Activated T-helper 2 cell treated with anti-CD3 and anti-CD28 coated beads, Interferon-gamma antibody, Interleukin-2, Interleukin-4, amounts not matched to agents 10 μg/mL and 5 μg/mL and 100 μg/mL, durations not matched to agents 14 hours and 24 hours and 36 hours (primary cell): ENCODE measurements at regions not wholly inside any gene's neighbourhood (a gene's known extent, or its start where the extent isn't known, plus 50 kb on each side); places are given as distances from the start of the nearest gene placed in this dataset.

ENCODE experiments used
- DNase-seq: peaks from one replicate; pipeline ENCODE4 v3.0.0; 2021; ENCODE audit warnings: low spot score
- H3K27ac Mint-ChIP-seq: one replicate; pipeline ENCODE4 v1.8.0; 2021; ENCODE audit warnings: mixed read lengths
- H3K27me3 Mint-ChIP-seq: one replicate; pipeline ENCODE4 v1.8.0; 2021; ENCODE audit warnings: low read depth, mixed read lengths
- H3K36me3 Mint-ChIP-seq: one replicate; pipeline ENCODE4 v1.8.0; 2021; ENCODE audit warnings: low read depth, mixed read lengths
- H3K4me1 Mint-ChIP-seq: one replicate; pipeline ENCODE4 v1.8.0; 2021; ENCODE audit warnings: low read depth, mixed read lengths
- H3K4me3 Mint-ChIP-seq: one replicate; pipeline ENCODE4 v1.8.0; 2021; ENCODE audit warnings: low read depth, mild to moderate bottlenecking, moderate library complexity, mixed read lengths
- H3K9me3 Mint-ChIP-seq: one replicate; pipeline ENCODE4 v1.8.0; 2021; ENCODE audit warnings: mixed read lengths
- intact Hi-C: fragments of 100-400 bp; cut with micrococcal nuclease; formaldehyde crosslinking; loops from one replicate; pipeline ENCODE4 v1.15.1; 2023

GRCh38 chr22:48675141-48675829 lies 1152.4 kb downstream of the BRD1 start:
- H3K4me3 Mint-ChIP-seq: no peak overlapping the region
- DNase-seq: no peak
- intact Hi-C loops: no loop called here

GRCh38 chr22:48673806-48674500 lies 1153.7 kb downstream of the BRD1 start:
- H3K27ac Mint-ChIP-seq: no peak overlapping the region
- H3K27me3 Mint-ChIP-seq: no peaks in the 10 kb centered on the region
- peaks cover 24% of the 10 kb centered on the region for H3K9me3 Mint-ChIP-seq
- intact Hi-C loops: no loop called here
- H3K4me3 Mint-ChIP-seq: no peak overlapping the region
- H3K4me1 Mint-ChIP-seq: no peaks in the 10 kb centered on the region
- H3K36me3 Mint-ChIP-seq: no peaks in the 10 kb centered on the region
- no peak for DNase-seq

More at GRCh38 chr22:48675141-48675829, 1152.4 kb downstream of the BRD1 start:
- Mint-ChIP-seq H3K9me3 (peaks cover 24% of the 10 kb centered on the region), H3K27me3 (no peaks in the 10 kb centered on the region), H3K27ac (no peak overlapping the region), H3K36me3 (no peaks in the 10 kb centered on the region), H3K4me1 (no peaks in the 10 kb centered on the region)

GRCh38 chr22:48672387-48672786 lies 1155.3 kb downstream of the BRD1 start:
- peaks cover 24% of the 10 kb centered on the region for H3K9me3 Mint-ChIP-seq
- no peaks in the 10 kb centered on the region for H3K4me1 Mint-ChIP-seq
- DNase-seq: no peak
- intact Hi-C loops: no loop called here
- H3K36me3 Mint-ChIP-seq: no peaks in the 10 kb centered on the region
- H3K27me3 Mint-ChIP-seq: no peaks in the 10 kb centered on the region
- H3K4me3 Mint-ChIP-seq: no peak overlapping the region
- no peak overlapping the region for H3K27ac Mint-ChIP-seq

- Mint-ChIP-seq H3K27me3 (no peaks in the 10 kb centered on the region), H3K27ac (no peak overlapping the region), H3K4me1 (no peaks in the 10 kb centered on the region), H3K4me3 (no peak overlapping the region), H3K9me3 (peaks cover 24% of the 10 kb centered on the region), H3K36me3 (no peaks in the 10 kb centered on the region)
- intact Hi-C loops: no loop called here
- no peak for DNase-seq
Measured at GRCh38 chr22:48670731-48671130, 1156.9 kb downstream of the BRD1 start.

- Mint-ChIP-seq H3K4me1 (no peaks in the 10 kb centered on the region), H3K27me3 (no peaks in the 10 kb centered on the region), H3K27ac (no peak overlapping the region), H3K9me3 (peaks cover 29% of the 10 kb centered on the region), H3K36me3 (no peaks in the 10 kb centered on the region), H3K4me3 (no peak overlapping the region)
- intact Hi-C loops: no loop called here
- no peak for DNase-seq
Measured at GRCh38 chr22:48669986-48670716, 1157.5 kb downstream of the BRD1 start.

- H3K27ac Mint-ChIP-seq: no peak overlapping the region
- no peaks in the 10 kb centered on the region for H3K36me3 Mint-ChIP-seq
- intact Hi-C loops: no loop called here
Measured at GRCh38 chr22:48669226-48669625, 1158.4 kb downstream of the BRD1 start.

GRCh38 chr22:48667289-48667688 lies 1160.4 kb downstream of the BRD1 start:
- H3K27ac Mint-ChIP-seq: no peak overlapping the region
- H3K9me3 Mint-ChIP-seq: peaks cover 30% of the 10 kb centered on the region
- H3K4me3 Mint-ChIP-seq: no peak overlapping the region
- DNase-seq: no peak
- intact Hi-C loops: no loop called here
- no peaks in the 10 kb centered on the region for H3K36me3 Mint-ChIP-seq
- no peaks in the 10 kb centered on the region for H3K27me3 Mint-ChIP-seq
- no peaks in the 10 kb centered on the region for H3K4me1 Mint-ChIP-seq

More at GRCh38 chr22:48669226-48669625, 1158.4 kb downstream of the BRD1 start:
- Mint-ChIP-seq H3K4me1 (no peaks in the 10 kb centered on the region), H3K27me3 (no peaks in the 10 kb centered on the region), H3K4me3 (no peak overlapping the region), H3K9me3 (peaks cover 33% of the 10 kb centered on the region)
- DNase-seq: no peak

GRCh38 chr22:48666620-48667019 lies 1161.1 kb downstream of the BRD1 start:
- H3K4me3 Mint-ChIP-seq: no peak overlapping the region
- no peaks in the 10 kb centered on the region for H3K36me3 Mint-ChIP-seq

GRCh38 chr22:48665311-48665995 lies 1162.2 kb downstream of the BRD1 start:
- intact Hi-C loops: no loop called here
- no peak for DNase-seq
- Mint-ChIP-seq H3K9me3 (peaks cover 26% of the 10 kb centered on the region), H3K4me3 (no peak overlapping the region), H3K36me3 (no peaks in the 10 kb centered on the region), H3K4me1 (no peaks in the 10 kb centered on the region), H3K27me3 (no peaks in the 10 kb centered on the region), H3K27ac (no peak overlapping the region)

More at GRCh38 chr22:48666620-48667019, 1161.1 kb downstream of the BRD1 start:
- intact Hi-C loops: no loop called here
- H3K27me3 Mint-ChIP-seq: no peaks in the 10 kb centered on the region
- no peak overlapping the region for H3K27ac Mint-ChIP-seq
- no peak for DNase-seq
- no peaks in the 10 kb centered on the region for H3K4me1 Mint-ChIP-seq
- H3K9me3 Mint-ChIP-seq: peaks cover 26% of the 10 kb centered on the region

- intact Hi-C loops: no loop called here
- H3K36me3 Mint-ChIP-seq: no peaks in the 10 kb centered on the region
- H3K4me3 Mint-ChIP-seq: no peak overlapping the region
- H3K27me3 Mint-ChIP-seq: no peaks in the 10 kb centered on the region
- H3K4me1 Mint-ChIP-seq: no peaks in the 10 kb centered on the region
- no peak overlapping the region for H3K27ac Mint-ChIP-seq
- no peak for DNase-seq
- peaks cover 26% of the 10 kb centered on the region for H3K9me3 Mint-ChIP-seq
Measured at GRCh38 chr22:48664586-48664985, 1163.1 kb downstream of the BRD1 start.

GRCh38 chr22:48663297-48663696 lies 1164.4 kb downstream of the BRD1 start:
- Mint-ChIP-seq H3K36me3 (no peaks in the 10 kb centered on the region), H3K27me3 (no peaks in the 10 kb centered on the region), H3K4me1 (no peaks in the 10 kb centered on the region), H3K27ac (no peak overlapping the region), H3K4me3 (no peak overlapping the region), H3K9me3 (peaks cover 26% of the 10 kb centered on the region)
- intact Hi-C loops: no loop called here
- DNase-seq: no peak

GRCh38 chr22:48662476-48663135 lies 1165.1 kb downstream of the BRD1 start:
- no peak overlapping the region for H3K4me3 Mint-ChIP-seq
- intact Hi-C loops: no loop called here
- no peaks in the 10 kb centered on the region for H3K36me3 Mint-ChIP-seq
- H3K27ac Mint-ChIP-seq: no peak overlapping the region
- no peaks in the 10 kb centered on the region for H3K4me1 Mint-ChIP-seq
- no peaks in the 10 kb centered on the region for H3K27me3 Mint-ChIP-seq
- H3K9me3 Mint-ChIP-seq: peaks cover 26% of the 10 kb centered on the region
- no peak for DNase-seq
